GM18517 (cell line): ENCODE measurements at regions not wholly inside any gene's neighbourhood (a gene's known extent, or its start where the extent isn't known, plus 50 kb on each side); places are given as distances from the start of the nearest gene placed in this dataset.

Experiments
- ATAC-seq: cut with Tn5 transposase; IDR thresholded peaks from one replicate; pipeline ENCODE4 v1.9.1; 2021; ENCODE audit warnings: mild to moderate bottlenecking, moderate library complexity; ENCODE audit not compliant: unreplicated experiment

- no peak for ATAC-seq
Measured at GRCh38 chr5:133744051-133744959, 132.0 kb upstream of the FSTL4 start.

GRCh38 chr5:133742431-133742988 is 130.2 kb upstream of the FSTL4 start:
- ATAC-seq, result no peak

- ATAC-seq, result no peak
Measured at GRCh38 chr5:133741818-133742355, 129.5 kb upstream of the FSTL4 start.

- no peak for ATAC-seq
Measured at GRCh38 chr5:133741396-133741795, 129.1 kb upstream of the FSTL4 start.

- ATAC-seq, result no peak
Measured at GRCh38 chr5:133739181-133739780, 126.9 kb upstream of the FSTL4 start.

- no peak for ATAC-seq
Measured at GRCh38 chr5:133738271-133738670, 125.9 kb upstream of the FSTL4 start.

GRCh38 chr5:133736512-133736911 is 124.2 kb upstream of the FSTL4 start:
- ATAC-seq, result no peak

- no peak for ATAC-seq
Measured at GRCh38 chr5:133735346-133735745, 123.0 kb upstream of the FSTL4 start.

GRCh38 chr5:133734916-133735315 is 122.6 kb upstream of the FSTL4 start:
- no peak for ATAC-seq

GRCh38 chr5:133732536-133732935 is 120.2 kb upstream of the FSTL4 start:
- ATAC-seq, result no peak

- ATAC-seq, result no peak
Measured at GRCh38 chr5:133731951-133732350, 119.6 kb upstream of the FSTL4 start.

- ATAC-seq, result no peak
Measured at GRCh38 chr5:133730866-133731265, 118.5 kb upstream of the FSTL4 start.

GRCh38 chr5:133730346-133730745 is 118.0 kb upstream of the FSTL4 start:
- no peak for ATAC-seq

- ATAC-seq, result no peak
Measured at GRCh38 chr5:133729800-133730199, 117.5 kb upstream of the FSTL4 start.

- no peak for ATAC-seq
Measured at GRCh38 chr5:133728475-133728874, 116.1 kb upstream of the FSTL4 start.

- ATAC-seq, result no peak
Measured at GRCh38 chr5:133727636-133728035, 115.3 kb upstream of the FSTL4 start.

- ATAC-seq, result no peak
Measured at GRCh38 chr5:133723651-133724366, 111.5 kb upstream of the FSTL4 start.

- no peak for ATAC-seq
Measured at GRCh38 chr5:133723126-133723525, 110.8 kb upstream of the FSTL4 start.

- no peak for ATAC-seq
Measured at GRCh38 chr5:133721365-133721764, 109.0 kb upstream of the FSTL4 start.

- ATAC-seq, result no peak
Measured at GRCh38 chr5:133718457-133718856, 106.1 kb upstream of the FSTL4 start.

GRCh38 chr5:133716532-133717183 is 104.3 kb upstream of the FSTL4 start:
- no peak for ATAC-seq
